ENCODE measurements at regions not wholly inside any gene's neighbourhood (a gene's known extent, or its start where the extent isn't known, plus 50 kb on each side); places are given as distances from the start of the nearest gene placed in this dataset.

DNA sequence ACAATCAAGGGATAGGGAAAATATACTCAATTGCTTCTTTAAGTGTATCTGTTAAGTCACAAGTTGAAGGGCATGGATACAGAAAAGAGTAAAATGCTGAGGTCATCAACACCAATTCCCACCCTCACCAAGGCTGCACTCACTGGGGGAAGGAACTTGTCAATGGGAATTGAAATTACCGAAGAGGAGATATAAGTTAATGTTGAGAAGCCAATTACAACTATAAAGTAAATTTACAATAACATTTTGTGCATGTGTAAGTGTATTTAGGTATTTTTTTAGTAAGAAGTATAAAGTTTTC, 255.1 kb upstream of the KCNIP4 start:
- no peaks in the 10 kb centered on the region for H3K4me1 ChIP-seq (replicated peaks in 1 of 2)

DNA sequence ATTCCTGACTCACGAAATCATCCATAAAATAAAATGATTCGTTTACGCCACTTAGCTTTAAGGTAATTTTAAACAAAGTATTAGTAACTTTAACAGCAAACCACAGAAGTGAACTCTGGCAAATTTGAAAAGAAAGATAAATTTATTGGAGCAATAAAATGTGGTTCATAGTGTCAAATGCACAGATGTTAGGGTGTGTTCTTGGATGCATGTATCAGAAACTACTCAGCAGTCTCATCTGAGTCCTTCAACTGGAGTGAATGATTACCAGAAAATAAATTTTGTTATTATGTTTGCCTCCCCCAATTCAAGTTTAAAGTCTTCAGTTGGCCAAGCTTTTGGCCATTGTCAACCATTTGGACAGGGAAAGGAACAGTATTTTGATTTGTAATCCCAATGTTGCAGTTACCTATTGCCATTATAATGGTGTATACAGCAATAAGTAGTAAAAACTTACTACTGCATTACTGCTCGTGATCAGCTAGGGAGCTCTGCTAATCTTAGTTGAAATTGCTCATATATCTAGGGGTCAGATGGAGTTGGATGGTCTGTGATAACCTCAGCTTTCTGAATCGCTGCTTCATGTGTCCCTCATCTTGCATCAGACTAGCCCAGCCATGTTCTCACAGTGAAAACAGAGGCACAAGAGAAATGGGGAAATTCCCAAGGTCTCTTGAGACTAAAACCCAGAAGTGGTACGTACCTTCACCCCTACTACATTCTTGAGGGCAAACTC, 254.6 kb upstream of the KCNIP4 start:
- no peak for ATAC-seq (replicated peaks in 6 of 8)
- H3K4me3 ChIP-seq = no peak overlapping the region
- H3K27ac ChIP-seq = no peak overlapping the region
- 13 to 100% (median 90%) methylated on average over 2 to 6 of the region's 6 CpGs for WGBS, 10 experiments
- in situ Hi-C loops (cut with MboI; ENCODE audit: low pct_unique_long_range_greater_than_20kb in 2 of 9, low sequenced_read_pairs in 9 of 9, unreplicated experiment in 9 of 9) = no loop called here
- no peaks in the 10 kb centered on the region for H3K4me1 ChIP-seq (replicated peaks in 1 of 2)

More for the DNA sequence above, 255.1 kb upstream of the KCNIP4 start:
- in situ Hi-C loops (cut with MboI; ENCODE audit: low pct_unique_long_range_greater_than_20kb in 2 of 9, low sequenced_read_pairs in 9 of 9, unreplicated experiment in 9 of 9) = no loop called here
- Histone ChIP-seq H3K4me3 (no peak overlapping the region), H3K27ac (no peak overlapping the region)
- ATAC-seq (replicated peaks in 6 of 8) = no peak
- WGBS, 10 experiments = 0 to 100% (median 70%) methylated on average over 1 of the region's 1 CpG; no CpG with 5 or more reads in 4 of the 10 experiments

DNA sequence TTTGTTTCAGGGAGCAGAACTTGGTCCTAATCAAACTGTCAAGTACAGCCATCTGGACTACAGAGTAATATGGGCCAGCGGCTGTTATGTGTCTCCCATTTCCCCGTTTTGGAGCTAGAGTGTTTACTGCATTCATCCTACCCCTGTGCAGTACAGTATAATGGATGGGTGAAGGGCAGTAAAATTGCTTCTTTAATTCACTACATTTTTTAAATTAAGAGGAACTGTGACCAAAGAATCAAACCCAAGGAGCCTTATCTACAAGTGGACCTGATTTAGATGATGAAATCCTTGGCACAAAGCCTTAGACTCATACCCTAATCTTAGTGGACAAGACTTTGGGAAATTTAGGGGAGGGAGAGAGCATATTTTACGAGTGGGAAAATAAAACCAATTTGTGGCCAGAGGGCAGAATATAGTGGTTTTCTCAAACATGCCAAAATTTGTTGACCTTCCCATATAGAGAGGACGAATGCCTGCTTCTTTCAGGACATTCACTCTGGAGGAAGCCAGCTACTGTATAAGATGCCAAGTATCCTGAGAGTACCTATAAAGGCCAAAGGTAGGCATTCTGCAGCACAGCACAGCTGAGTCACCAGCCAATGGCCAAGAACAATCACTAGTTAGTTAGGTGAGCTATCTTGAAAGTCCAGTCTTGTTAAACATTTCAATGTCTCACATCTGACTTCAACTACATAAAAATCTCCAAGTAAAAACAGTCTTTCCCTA, 253.8 kb upstream of the KCNIP4 start:
- in situ Hi-C loops (cut with MboI; ENCODE audit: low pct_unique_long_range_greater_than_20kb in 2 of 9, low sequenced_read_pairs in 9 of 9, unreplicated experiment in 9 of 9) = no loop called here
- no peak for ATAC-seq (replicated peaks in 6 of 8)
- 0 to 100% (median 67%) methylated on average over 1 to 4 of the region's 4 CpGs; no CpG with 5 or more reads in 1 of the 10 experiments for WGBS, 10 experiments

DNA sequence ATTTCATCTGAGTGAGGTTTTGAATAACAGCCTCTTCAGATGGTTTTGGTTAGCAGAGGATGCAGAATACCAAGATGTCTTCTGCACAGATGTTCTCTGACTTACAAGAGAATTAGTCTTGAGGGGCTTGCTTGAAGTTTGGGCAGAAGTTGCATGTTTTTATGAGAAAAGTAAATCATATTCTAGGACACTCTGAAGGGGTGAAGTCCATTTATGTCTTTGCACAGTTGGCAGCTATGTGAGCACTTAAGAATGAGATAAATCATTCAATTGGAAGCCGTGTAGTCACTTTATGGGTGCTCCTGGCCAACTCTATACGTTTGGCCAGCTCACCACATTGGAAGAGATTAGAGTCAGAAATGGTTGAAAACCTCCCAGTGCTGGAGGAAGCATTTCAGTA, 252.7 kb upstream of the KCNIP4 start:
- 0 to 80% (median 62%) methylated on average over 1 to 2 of the region's 2 CpGs; no CpG with 5 or more reads in 1 of the 10 experiments for WGBS, 10 experiments
- H3K4me1 ChIP-seq (replicated peaks in 1 of 2) = no peaks in the 10 kb centered on the region
- in situ Hi-C loops (cut with MboI; ENCODE audit: low pct_unique_long_range_greater_than_20kb in 2 of 9, low sequenced_read_pairs in 9 of 9, unreplicated experiment in 9 of 9) = no loop called here
- H3K4me3 ChIP-seq = no peak overlapping the region
- H3K27ac ChIP-seq = no peak overlapping the region
- ATAC-seq (replicated peaks in 6 of 8) = no peak

More for the DNA sequence above, 253.8 kb upstream of the KCNIP4 start:
- Histone ChIP-seq H3K4me3 (no peak overlapping the region), H3K4me1 (replicated peaks in 1 of 2) (no peaks in the 10 kb centered on the region), H3K27ac (no peak overlapping the region)

DNA sequence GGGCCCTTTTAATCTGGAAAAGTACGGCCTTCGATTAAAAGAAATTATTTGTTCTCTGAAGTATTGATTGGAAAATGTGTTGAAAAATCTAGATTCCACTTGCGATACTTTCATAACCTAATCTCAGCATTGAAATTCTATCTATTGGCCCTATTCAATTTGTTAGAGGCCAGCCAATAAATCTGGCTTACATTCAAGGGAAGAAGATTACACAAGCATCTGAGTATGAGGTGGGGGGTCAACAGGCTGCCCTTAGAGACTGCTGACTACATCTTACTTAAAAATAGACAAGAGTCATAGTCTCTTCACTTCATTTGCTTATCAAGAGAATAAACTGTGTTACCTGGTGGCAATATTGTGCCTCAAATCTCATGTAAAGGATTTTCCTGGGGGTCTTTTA, 248.0 kb upstream of the KCNIP4 start:
- in situ Hi-C loops (cut with MboI; ENCODE audit: low pct_unique_long_range_greater_than_20kb in 2 of 9, low sequenced_read_pairs in 9 of 9, unreplicated experiment in 9 of 9) = no loop called here
- H3K27ac ChIP-seq = no peak overlapping the region
- no peak for ATAC-seq (replicated peaks in 6 of 8)
- no peak overlapping the region for H3K4me3 ChIP-seq
- H3K4me1 ChIP-seq (replicated peaks in 1 of 2) = peaks cover 7 to 19% of the 10 kb centered on the region in 2 donors
- WGBS, 10 experiments = 36 to 100% (median 94%) methylated on average over 2 to 3 of the region's 3 CpGs

DNA sequence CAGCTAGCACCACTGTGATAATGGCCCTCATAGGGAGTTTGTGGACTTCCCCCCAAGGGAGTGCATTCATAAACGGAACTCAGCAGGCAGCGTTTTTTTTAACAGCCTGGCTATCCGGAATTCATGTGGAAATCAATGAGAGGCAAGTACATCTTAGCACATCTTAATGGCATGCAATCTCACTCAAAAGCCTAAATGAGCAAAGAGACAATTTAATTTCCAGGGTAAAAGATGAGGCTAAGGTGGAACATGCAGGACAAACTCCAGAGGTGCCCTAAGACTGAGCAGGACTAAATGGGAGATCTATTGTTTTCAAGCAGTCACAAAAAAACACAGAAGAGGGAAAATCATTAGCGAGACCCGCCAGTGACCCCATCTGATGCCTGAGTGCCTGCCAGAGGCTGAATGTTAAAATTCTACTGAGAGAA, 243.5 kb upstream of the KCNIP4 start:
- Histone ChIP-seq H3K27ac (peak overlapping the region in 1 of 2 donors; percentile 37), H3K4me1 (replicated peaks in 1 of 2) (peaks cover 14 to 22% of the 10 kb centered on the region in 2 donors), H3K4me3 (no peak overlapping the region)
- ATAC-seq (replicated peaks in 6 of 8) = peak in 5 of 8 experiments; percentile 12 to 75 (median 70)
- in situ Hi-C loops (cut with MboI; ENCODE audit: low pct_unique_long_range_greater_than_20kb in 2 of 9, low sequenced_read_pairs in 9 of 9, unreplicated experiment in 9 of 9) = no loop called here
- WGBS, 10 experiments = 0 to 100% (median 10%) methylated on average over 1 to 5 of the region's 5 CpGs; no CpG with 5 or more reads in 3 of the 10 experiments

DNA sequence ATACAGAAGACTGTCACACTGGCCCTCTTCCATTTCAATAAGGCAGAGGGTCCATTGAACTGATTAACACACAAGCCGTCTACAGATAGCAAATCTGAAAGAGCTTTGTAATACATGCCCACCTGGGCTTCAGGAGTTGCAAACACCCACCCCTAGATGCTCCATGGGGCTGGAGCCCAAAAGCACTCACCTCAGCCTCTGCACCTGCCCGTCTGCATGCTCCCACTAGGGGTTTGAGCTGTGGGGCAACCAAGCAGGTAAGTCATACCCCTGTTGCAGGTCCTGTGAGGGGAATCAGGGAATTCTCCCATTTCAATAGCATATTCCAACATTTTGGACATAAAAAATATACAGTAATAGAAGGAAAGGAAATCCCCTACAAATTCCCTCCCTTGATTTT, 243.0 kb upstream of the KCNIP4 start:
- H3K4me3 ChIP-seq = no peak overlapping the region
- peak overlapping the region in 1 of 2 donors; percentile 37 for H3K27ac ChIP-seq
- peaks cover 14 to 22% of the 10 kb centered on the region in 2 donors for H3K4me1 ChIP-seq (replicated peaks in 1 of 2)
- in situ Hi-C loops (cut with MboI; ENCODE audit: low pct_unique_long_range_greater_than_20kb in 2 of 9, low sequenced_read_pairs in 9 of 9, unreplicated experiment in 9 of 9) = no loop called here
- ATAC-seq (replicated peaks in 6 of 8) = no peak
- 63 to 100% (median 68%) methylated on average over 1 to 2 of the region's 2 CpGs; no CpG with 5 or more reads in 6 of the 10 experiments for WGBS, 10 experiments

DNA sequence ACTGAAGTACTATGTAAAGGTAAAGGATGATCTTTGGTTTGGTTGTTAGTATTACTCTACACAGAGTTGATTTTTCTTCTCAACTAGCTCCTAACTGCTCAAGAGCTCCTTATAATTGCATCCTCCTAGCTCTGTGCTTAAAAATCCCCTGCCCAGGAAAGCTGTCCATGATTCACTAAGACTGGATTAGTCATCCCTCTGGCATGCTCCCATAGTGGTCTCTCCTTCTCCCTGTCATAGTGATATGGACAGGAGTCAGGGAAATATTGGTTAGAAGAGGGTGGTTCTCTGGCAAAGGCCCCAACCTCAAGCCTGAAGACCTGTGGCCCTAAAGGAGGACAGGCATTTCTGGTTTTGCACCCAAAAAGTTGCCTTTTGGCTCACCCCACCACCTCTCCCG, 242.3 kb upstream of the KCNIP4 start:
- 100% methylated on average over 1 of the region's 1 CpG; no CpG with 5 or more reads in 8 of the 10 experiments for WGBS, 10 experiments
- in situ Hi-C loops (cut with MboI; ENCODE audit: low pct_unique_long_range_greater_than_20kb in 2 of 9, low sequenced_read_pairs in 9 of 9, unreplicated experiment in 9 of 9) = no loop called here
- peak in 4 of 8 experiments; percentile 31 to 82 (median 57) for ATAC-seq (replicated peaks in 6 of 8)
- no peak overlapping the region for H3K4me3 ChIP-seq
- no peak overlapping the region for H3K27ac ChIP-seq
- H3K4me1 ChIP-seq (replicated peaks in 1 of 2) = peaks cover 14 to 22% of the 10 kb centered on the region in 2 donors

DNA sequence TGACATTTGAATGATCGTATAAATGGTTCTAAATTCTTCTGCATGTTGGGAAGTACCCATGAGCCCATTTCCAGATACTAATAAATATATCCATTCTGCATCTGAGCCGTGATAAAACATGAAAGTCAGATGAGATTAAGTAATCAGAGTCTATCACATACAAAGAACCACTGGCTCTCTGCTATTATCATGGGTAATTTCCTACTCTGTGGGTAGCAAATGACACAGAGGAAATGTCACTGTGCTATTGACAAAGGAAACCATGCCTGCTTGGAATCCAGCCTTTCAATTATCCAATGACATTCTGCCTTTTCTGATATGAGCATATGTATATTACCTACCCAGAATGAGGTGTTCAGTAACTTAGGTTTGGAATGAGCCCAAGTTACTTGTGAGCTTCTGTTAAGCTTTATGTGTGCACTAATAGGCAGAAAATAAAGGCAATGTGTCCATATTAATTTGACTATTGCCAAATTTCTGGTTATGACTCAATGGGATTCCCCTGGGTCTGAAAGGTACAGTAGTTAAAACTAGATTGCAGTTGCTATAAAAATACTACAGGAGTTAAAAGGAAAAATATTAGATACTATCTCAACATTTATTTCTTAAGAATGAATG, 238.7 kb upstream of the KCNIP4 start:
- H3K27ac ChIP-seq = no peak overlapping the region
- peaks cover 13 to 14% of the 10 kb centered on the region in 2 donors for H3K4me1 ChIP-seq (replicated peaks in 1 of 2)
- 13 to 100% (median 65%) methylated on average over 1 to 2 of the region's 2 CpGs; no CpG with 5 or more reads in 3 of the 10 experiments for WGBS, 10 experiments
- no peak for ATAC-seq (replicated peaks in 6 of 8)
- H3K4me3 ChIP-seq = no peak overlapping the region
- in situ Hi-C loops (cut with MboI; ENCODE audit: low pct_unique_long_range_greater_than_20kb in 2 of 9, low sequenced_read_pairs in 9 of 9, unreplicated experiment in 9 of 9) = no loop called here

DNA sequence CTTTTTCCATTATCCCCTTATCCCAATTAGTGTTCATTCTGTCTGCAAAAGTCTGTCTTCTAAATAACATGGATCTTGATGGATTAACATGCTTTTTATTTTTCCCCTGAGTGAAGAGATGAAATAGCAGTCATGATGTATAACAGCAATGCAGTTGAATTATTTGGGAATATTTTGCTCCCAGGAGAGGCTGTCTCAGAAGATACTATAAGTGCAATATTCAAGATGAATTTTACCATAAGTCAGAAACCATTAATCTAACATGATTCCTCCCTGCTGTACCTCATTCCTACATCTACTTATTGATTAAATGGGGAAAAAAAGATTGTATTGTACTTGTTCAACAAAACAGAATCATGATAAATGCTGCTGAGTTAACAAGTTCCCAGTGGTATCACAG, 233.2 kb upstream of the KCNIP4 start:
- H3K27ac ChIP-seq = no peak overlapping the region
- in situ Hi-C loops (cut with MboI; ENCODE audit: low pct_unique_long_range_greater_than_20kb in 2 of 9, low sequenced_read_pairs in 9 of 9, unreplicated experiment in 9 of 9) = no loop called here
- peak in 4 of 8 experiments; percentile 17 to 80 (median 71) for ATAC-seq (replicated peaks in 6 of 8)

DNA sequence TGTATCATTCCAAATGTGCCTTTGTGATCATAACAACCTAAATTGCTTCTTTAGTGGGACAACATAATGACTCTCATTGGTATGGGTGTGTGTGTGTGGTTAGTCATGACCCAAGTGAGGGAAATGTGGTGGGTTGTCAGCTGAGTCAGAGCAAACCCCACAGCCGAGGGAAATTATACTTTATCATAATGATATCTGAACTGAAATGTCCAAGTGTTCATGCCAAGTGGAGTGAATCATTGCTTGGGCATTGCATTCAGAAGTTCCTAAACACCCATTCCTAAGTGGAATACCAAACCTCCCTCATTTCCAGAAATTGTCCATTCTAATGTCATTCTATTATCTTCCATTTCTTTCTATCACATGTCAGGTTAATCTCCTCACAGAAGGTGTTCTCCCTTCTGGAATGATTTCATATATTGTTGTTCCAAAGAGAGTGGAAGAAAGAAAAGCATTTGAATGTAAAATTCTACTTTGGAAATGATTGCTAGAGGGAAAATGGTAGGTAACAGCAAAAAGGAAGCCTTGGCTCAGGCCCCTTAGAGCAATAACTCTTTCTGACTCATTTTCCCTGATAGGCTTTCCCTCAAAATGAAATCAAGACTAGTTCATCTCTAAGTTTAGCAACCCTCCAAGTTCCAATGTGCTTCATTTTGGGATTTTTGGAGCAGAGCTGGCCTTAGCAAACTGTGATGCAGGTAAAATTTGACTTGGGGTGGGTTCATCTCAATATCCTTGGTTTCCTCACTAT, 230.7 kb upstream of the KCNIP4 start:
- Histone ChIP-seq H3K27ac (no peak overlapping the region), H3K4me1 (replicated peaks in 1 of 2) (peaks cover 0 to 6% of the 10 kb centered on the region in 2 donors), H3K4me3 (no peak overlapping the region)
- in situ Hi-C loops (cut with MboI; ENCODE audit: low pct_unique_long_range_greater_than_20kb in 2 of 9, low sequenced_read_pairs in 9 of 9, unreplicated experiment in 9 of 9) = no loop called here
- WGBS, 10 experiments = 0 to 83% (median 46%) methylated on average over 1 of the region's 1 CpG; no CpG with 5 or more reads in 6 of the 10 experiments
- peak in 5 of 8 experiments; percentile 21 to 78 (median 51) for ATAC-seq (replicated peaks in 6 of 8)

More for the DNA sequence above, 233.2 kb upstream of the KCNIP4 start:
- no peak overlapping the region for H3K4me3 ChIP-seq
- peaks cover 0 to 6% of the 10 kb centered on the region in 2 donors for H3K4me1 ChIP-seq (replicated peaks in 1 of 2)

DNA sequence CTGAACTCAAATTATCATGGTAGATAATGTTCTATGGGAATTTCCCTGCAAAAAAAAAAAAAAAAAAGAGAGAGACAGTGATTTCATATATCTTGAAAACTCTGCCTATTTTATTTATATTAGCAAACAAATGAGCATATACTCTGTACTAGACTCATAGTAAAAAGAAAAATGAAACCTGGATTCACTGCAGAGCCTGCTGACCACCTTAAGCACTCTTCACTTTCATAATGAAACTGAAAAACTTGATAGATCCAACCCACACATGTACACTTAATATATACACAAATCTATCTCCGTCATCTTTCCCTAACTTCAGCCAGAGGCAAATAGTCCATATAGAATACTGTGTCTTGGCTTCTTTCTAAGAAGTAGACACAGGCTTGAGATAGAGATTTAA, 226.1 kb upstream of the KCNIP4 start:
- in situ Hi-C loops (cut with MboI; ENCODE audit: low pct_unique_long_range_greater_than_20kb in 2 of 9, low sequenced_read_pairs in 9 of 9, unreplicated experiment in 9 of 9) = no loop called here
- Histone ChIP-seq H3K4me1 (replicated peaks in 1 of 2) (no peaks in the 10 kb centered on the region), H3K27ac (no peak overlapping the region), H3K4me3 (no peak overlapping the region)
- WGBS, 10 experiments = 17 to 100% (median 93%) methylated on average over 1 of the region's 1 CpG; no CpG with 5 or more reads in 4 of the 10 experiments
- no peak for ATAC-seq (replicated peaks in 6 of 8)

DNA sequence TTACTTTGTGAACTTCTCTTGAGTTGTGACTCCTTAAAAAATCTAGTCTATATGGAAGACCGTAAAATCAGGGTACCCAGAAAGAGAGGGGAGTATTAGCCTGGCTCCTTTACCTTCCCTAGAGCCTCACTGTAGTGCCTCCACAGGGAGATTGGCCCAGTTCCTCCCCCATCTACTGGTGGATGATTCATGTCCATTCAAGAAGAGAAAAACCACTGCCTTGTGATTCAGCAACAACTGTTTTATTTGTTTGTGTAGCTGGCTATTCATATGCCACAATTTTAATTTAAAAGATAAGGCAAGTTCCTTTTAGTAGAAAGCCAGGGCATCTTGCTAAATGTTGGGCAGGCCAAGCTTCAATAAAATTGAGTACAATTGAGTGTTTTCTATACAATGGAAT, 221.8 kb upstream of the KCNIP4 start:
- ATAC-seq (replicated peaks in 6 of 8) = no peak
- H3K4me1 ChIP-seq (replicated peaks in 1 of 2) = no peaks in the 10 kb centered on the region

More for the DNA sequence above, 221.8 kb upstream of the KCNIP4 start:
- no peak overlapping the region for H3K27ac ChIP-seq
- 17 to 100% (median 94%) methylated on average over 1 of the region's 1 CpG; no CpG with 5 or more reads in 4 of the 10 experiments for WGBS, 10 experiments
- in situ Hi-C loops (cut with MboI; ENCODE audit: low pct_unique_long_range_greater_than_20kb in 2 of 9, low sequenced_read_pairs in 9 of 9, unreplicated experiment in 9 of 9) = no loop called here
- H3K4me3 ChIP-seq = no peak overlapping the region

Measured in motor neuron (in vitro differentiated cells).